NOMO-1 (cell line): ENCODE measurements at regions not wholly inside any gene's neighbourhood (a gene's known extent, or its start where the extent isn't known, plus 50 kb on each side); places are given as distances from the start of the nearest gene placed in this dataset.
"Not testable (repeated sequence)": the region's sequence is repeated elsewhere in the genome, so short reads cannot be mapped to it uniquely, and the experiment has no call there.

Experiments used
- DNase-seq, 2 experiments: peaks; one replicate each; lab custom pipeline; 2025; ENCODE audit not compliant: unreplicated experiment in 2 of 2; lab: John Stamatoyannopoulos, UW

DNA sequence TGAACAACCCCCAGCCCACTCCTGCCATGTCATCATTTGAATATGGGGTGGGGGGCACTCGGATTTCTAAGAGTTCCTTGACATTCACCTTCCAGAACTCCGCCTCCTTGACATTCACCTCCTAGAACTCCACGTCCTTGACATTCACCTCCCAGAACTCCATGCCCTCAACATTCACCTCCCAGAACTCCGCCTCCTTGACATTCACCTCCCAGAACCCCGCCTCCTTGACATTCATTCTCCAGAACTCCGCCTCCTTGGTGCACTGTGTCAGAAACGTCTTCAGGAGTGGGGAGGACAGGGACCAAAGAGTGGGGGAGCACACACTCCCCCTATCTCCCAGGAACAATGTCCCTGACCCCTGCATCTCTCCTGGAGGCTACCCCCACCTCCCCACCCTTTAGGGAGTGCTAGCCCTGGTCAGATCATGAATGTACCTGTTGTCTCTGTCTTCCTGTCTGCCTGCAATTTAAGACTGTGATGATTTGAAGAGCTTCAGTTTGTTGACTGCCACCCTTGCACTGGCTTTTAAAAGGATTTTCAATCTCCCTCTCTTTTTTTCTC lies 110.1 kb downstream of the NPTX2 start:
- no peak for DNase-seq

GRCh38 chr7:98728555-98728954 lies 111.5 kb downstream of the NPTX2 start:
- no peak for DNase-seq

GRCh38 chr7:98729121-98729520 lies 112.0 kb downstream of the NPTX2 start:
- DNase-seq, result no peak

DNA sequence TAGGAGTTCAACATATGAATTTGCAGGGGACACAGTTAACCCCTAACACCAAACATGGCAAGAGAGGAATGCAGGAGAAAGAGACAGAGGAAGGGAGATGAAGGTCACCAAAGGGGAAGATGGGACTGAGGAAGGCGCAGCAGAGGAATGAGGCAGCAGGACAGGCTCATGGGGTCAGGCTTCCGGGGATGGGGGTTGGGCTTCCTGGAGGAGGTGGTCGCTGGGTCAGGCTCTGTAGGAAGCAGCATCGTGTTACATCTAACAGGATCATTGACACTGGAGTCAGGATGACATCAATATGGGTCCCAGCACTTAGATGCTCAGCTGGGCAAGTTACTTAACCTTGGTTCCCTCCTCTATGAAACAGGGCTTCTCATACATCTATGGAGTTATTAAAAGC lies 113.2 kb downstream of the NPTX2 start:
- DNase-seq, result no peak

- DNase-seq, result no peak
Measured at GRCh38 chr7:98731651-98732050, 114.6 kb downstream of the NPTX2 start.

- DNase-seq, result peak; percentile 36 to 40
Measured at GRCh38 chr7:98733036-98733435, 116.0 kb downstream of the NPTX2 start.

DNA sequence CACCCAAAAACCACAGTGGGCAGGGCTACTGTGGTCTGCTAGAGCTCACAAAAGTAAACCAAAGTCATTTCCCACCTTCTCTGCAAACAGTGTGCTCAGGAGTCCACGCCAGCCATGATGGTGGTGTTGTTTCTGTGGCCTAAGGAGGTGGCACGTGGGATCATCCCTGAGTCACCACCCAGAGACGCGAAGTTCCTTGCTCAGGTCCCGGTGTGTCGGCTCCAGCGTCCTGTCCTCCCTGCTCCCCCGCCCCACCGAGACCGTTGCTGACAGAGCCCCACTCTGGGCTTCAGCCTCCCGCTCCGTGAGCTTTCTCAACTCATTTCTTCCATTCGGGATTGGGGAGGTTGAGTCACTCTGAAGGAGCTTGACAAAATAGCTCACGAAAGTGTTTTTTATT lies 118.7 kb downstream of the NPTX2 start:
- DNase-seq, result no peak

- DNase-seq, result not testable (repeated sequence)
Measured at GRCh38 chr7:98736461-98736860, 119.4 kb downstream of the NPTX2 start.

DNA sequence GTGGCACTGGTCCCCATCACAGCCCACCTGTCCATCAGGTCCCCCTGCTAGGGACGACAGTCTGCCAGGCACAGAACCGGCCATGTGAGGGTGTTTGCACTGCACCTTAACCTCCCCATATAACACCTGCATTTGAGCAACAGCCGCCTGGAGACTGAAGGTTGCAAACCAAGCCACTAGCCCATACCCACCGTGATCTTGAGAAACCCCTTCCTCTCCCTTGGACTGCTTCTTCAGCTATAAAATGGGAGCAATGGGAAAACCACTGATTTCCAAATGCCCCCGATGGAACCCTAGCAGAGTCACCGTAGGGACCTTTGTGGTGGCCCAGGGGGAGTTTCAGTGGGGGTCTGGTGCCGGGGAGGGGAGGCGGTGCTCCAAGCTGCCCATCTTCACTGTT lies 120.1 kb downstream of the NPTX2 start:
- DNase-seq, result no peak

- no peak for DNase-seq
Measured at GRCh38 chr7:98740643-98741042, 123.6 kb downstream of the NPTX2 start.

DNA sequence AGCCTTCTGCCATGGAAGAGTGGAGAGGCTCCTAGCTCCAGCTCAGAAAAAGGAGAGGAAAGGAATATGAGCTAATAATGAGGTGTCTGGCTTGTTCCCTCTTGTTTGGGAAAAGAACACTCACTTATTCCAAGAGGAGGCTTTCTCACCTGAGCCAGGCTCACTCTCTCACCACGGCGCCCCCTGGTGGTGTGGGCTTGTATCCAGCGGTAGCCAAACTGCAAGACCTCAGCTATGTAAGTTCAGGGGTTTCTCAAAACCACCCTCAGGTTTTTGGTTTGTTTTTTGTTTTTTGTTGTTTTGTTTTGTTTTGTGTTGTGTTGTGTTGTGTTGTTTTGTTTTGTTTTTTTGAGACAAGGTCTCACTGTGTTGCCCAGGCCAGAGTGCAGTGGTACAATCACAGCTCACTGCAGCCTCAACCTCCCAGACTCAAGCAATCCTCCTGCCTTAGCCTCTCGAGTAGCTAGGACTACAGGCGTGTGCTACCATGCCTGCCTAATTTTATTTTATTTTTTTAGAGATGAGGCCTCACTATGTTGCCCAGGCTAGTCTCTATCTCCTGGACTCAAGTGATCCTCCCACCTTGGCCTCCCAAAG lies 124.0 kb downstream of the TMEM130 start:
- DNase-seq, result peak; percentile 48 to 58

GRCh38 chr7:98748090-98748489 lies 121.7 kb downstream of the TMEM130 start:
- no peak for DNase-seq

- DNase-seq, result no peak
Measured at GRCh38 chr7:98753176-98753575, 116.6 kb downstream of the TMEM130 start.

DNA sequence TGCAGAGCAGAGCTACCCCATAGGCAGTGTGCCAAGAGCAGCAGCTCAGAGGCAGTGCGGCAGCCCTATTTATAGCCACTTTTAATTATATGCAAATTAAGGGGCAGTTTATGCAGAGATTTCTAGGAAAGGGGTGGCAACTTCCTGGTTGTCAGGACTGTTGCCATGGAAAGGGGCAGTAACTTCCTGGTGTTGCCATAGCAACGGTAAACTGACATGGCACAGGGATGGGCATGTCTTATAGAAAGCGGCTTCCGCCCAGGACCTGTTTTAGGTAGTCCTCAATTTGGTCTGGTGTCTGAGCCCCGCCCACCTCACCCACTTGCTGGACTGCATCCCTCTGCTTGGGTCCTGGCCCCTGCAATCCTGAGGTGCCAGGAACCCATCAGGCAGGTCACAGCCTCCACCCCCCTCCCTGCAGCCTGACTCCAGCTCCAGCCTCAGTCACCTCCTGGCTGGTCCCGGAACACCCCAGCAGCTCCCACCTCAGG lies 115.8 kb downstream of the TMEM130 start:
- DNase-seq, result peak; percentile 6 to 9

DNA sequence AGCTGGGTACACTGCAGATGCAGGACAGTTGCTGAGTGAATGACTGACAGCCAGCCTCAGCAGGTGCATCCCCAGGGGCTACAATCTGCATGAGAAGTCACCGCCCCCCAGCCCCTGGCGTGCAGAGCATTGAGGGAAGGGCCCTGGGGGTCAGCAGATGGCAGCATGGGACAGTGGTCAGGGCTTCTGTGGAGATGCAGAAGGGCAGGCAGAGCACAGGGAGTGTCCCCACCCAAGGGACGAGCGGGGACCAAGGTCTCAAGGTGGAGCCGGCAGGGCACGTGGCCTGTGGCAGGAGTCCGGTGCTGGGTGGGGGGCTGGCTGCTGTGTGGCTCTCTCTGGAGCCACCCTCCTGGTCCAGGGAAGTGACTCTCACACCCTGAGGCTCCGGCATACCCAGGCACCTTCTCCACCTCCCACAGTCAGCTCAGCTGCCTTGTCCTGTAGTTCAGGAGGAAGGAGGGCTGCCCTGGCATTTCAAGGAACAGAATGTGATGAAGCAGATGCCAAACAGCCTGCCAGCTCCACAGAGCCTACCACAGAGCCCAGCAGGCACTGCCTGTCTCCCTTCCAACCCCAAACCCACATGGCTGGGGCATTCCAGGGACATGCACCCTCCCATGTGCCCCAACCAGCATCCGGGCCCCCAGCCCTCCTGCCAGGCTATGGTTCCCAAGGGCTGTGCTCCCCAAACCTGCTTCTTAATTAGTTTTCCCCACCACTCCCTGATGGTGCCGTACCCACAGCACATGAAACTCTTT lies 114.5 kb downstream of the TMEM130 start:
- DNase-seq, result peak; percentile 5 to 10

GRCh38 chr7:98758157-98758556 lies 111.7 kb downstream of the TMEM130 start:
- no peak for DNase-seq

GRCh38 chr7:98760201-98760651 lies 109.6 kb downstream of the TMEM130 start:
- DNase-seq, result no peak

DNA sequence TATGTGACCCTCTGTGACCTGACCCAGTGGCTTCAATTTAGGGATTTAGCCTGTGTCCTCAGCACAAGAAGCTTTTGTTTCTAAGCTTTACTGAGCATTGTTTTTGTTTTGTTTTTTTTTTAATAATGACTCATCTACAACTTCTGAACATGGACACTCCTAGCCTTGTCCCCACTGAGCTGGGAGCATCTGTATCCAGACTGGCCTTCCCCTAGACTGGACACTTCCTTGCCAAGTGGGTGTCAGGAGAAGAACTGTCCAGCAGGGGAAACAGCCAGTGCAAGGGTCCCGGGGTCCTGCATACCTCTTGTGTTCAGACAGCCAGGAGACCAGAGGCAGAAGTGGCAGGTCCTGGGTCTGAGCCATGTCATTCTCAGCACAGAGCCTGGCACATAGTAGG lies 108.6 kb downstream of the TMEM130 start:
- no peak for DNase-seq

DNA sequence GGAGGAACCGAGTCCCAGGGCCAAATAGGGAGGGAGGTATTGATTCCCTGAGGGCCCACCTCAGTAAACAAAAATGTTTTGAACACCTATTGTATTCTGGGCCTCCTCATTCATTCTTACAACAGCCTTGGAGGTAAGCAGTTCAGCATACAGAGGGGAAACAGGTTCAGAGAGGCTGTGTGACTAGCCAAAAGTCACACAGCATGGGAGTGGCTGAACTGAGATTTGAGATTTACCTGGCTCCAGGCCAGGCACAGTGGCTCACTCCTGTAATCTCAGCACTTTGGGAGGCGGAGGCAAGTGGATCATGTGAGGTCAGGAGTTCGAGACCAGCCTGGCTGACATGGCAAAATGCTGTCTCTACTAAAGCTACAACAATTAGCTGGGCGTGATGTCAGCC lies 107.2 kb downstream of the TMEM130 start:
- DNase-seq, result no peak

- no peak for DNase-seq
Measured at GRCh38 chr7:98763441-98763840, 106.4 kb downstream of the TMEM130 start.

- DNase-seq, result no peak
Measured at GRCh38 chr7:98764946-98765345, 104.9 kb downstream of the TMEM130 start.

- not testable (repeated sequence) for DNase-seq
Measured at GRCh38 chr7:98770085-98770484, 99.7 kb downstream of the TMEM130 start.
